ENCODE measurements at regions not wholly inside any gene's neighbourhood (a gene's known extent, or its start where the extent isn't known, plus 50 kb on each side); places are given as distances from the start of the nearest gene placed in this dataset.
A peak's percentile ranks its signal among the peaks of the same experiment; 100 is the strongest.

DNA sequence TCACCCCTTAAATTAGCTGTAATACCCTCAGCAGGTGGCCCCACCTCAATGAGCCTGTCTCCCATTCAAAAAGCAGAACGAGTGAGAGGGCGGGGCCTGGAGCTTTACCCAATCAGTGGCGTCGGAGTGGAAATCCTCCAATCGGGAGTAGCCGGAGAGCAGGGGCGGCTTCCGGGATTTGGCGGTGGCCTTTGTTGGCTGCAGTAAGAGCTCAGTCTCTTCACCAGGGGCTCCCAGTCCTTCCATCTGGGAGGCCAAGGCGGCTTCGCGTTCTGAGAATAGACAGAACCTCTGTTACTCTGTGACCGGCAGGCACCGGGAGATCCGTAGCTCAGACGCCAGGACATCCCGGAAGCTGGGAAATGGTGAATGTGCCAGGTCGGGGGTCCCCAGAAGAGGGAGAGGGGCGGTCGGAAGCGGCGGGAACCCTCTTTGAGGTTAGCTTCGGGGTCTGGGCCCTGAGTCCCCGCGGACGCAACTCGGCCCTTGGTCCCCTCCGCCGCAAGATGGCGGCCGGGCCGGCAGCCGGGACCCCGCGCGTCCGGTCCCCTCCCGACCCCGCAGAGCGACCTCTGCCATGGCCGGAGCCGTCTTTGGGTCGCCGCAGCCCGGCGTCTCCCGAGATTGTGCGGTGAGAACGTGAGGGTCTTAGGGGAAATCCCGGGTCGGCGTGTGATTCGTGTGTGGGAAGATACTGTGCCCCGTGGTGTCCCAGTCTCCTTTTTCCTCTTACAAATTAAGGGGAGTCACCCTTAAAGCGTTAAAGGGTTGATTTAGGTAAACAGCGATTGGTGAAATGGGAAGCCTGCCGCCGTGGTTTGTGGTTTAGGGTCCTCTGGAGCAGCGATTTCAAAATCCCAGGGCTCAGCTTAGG, 160.3 kb upstream of the ZNF267 start:
- H3F3A ChIP-seq (ENCODE audit: low read length, unreplicated experiment) = no peaks in the 10 kb centered on the region
- H3K27ac ChIP-seq (ENCODE audit: low read length) = peak overlapping the region; percentile 23; the same call in 1 of the 2 replicates
- H3K9me2 ChIP-seq (replicated peaks; ENCODE audit: low read length) = no peaks in the 10 kb centered on the region
- H2AFZ ChIP-seq (ENCODE audit: low read length) = peak overlapping the region; percentile 93
- H3K4me2 ChIP-seq (ENCODE audit: low read length) = peak overlapping the region; percentile 97
- no peaks in the 10 kb centered on the region for H3K9me3 ChIP-seq (ENCODE audit: low read length)
- peaks cover 26% of the 10 kb centered on the region for H3K79me2 ChIP-seq (ENCODE audit: low read length)
- DNase-seq (peak; percentile 90), ATAC-seq (peak; percentile 90)
- TF ChIP-seq EZH2 (IDR thresholded peaks at IDR 0.05; ENCODE audit: low read length, unreplicated experiment) (no peak), EZH2phosphoT487 (IDR thresholded peaks at IDR 0.05; ENCODE audit: borderline replicate concordance, low read length) (no peak)
- TF ChIP-seq, protein P1, sequence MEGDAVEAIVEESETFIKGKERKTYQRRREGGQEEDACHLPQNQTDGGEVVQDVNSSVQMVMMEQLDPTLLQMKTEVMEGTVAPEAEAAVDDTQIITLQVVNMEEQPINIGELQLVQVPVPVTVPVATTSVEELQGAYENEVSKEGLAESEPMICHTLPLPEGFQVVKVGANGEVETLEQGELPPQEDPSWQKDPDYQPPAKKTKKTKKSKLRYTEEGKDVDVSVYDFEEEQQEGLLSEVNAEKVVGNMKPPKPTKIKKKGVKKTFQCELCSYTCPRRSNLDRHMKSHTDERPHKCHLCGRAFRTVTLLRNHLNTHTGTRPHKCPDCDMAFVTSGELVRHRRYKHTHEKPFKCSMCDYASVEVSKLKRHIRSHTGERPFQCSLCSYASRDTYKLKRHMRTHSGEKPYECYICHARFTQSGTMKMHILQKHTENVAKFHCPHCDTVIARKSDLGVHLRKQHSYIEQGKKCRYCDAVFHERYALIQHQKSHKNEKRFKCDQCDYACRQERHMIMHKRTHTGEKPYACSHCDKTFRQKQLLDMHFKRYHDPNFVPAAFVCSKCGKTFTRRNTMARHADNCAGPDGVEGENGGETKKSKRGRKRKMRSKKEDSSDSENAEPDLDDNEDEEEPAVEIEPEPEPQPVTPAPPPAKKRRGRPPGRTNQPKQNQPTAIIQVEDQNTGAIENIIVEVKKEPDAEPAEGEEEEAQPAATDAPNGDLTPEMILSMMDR (conservative IDR thresholded peaks at IDR 0.05; ENCODE audit: low read depth, low read length) = no peak
- H3K4me3 ChIP-seq (ENCODE audit: low read length) = peak overlapping the region; percentile 93
- ChIA-PET POLR2A (ENCODE audit: unreplicated experiment) (interaction anchor here (0.5 kb wide), 1 partner anchor 231 kb away, joined by 3 read pairs; the partner anchor contains the start of gene SLC5A2), CTCF (no interaction called here)
- intact Hi-C loops (cut with micrococcal nuclease) = loop anchor here (10.0 kb wide), 1 partner anchor 151 kb away; no protein-coding TSS in a partner anchor
- no peaks in the 10 kb centered on the region for H3K27me3 ChIP-seq (ENCODE audit: low read length)
- peaks cover 7% of the 10 kb centered on the region for H3K36me3 ChIP-seq (ENCODE audit: low read depth, low read length)
- H3K9ac ChIP-seq (ENCODE audit: low read length) = peak overlapping the region; percentile 94
- no peaks in the 10 kb centered on the region for H4K20me1 ChIP-seq (ENCODE audit: low read length)
- peaks cover 10% of the 10 kb centered on the region; the same call in 1 of the 2 replicates for H3K4me1 ChIP-seq (ENCODE audit: insufficient read depth, low read length)
- BruUV-seq (replicated peaks) = no TSS peak

- no peak for DNase-seq
- peak overlapping the region; percentile 93 for H2AFZ ChIP-seq (ENCODE audit: low read length)
- ATAC-seq = no peak; the same call in 1 of the 2 replicates
- POLR2A ChIA-PET (ENCODE audit: unreplicated experiment) = no interaction called here
- H3K4me2 ChIP-seq (ENCODE audit: low read length) = peak overlapping the region; percentile 97
- intact Hi-C loops (cut with micrococcal nuclease) = loop anchor here (10.0 kb wide), 1 partner anchor 151 kb away; no protein-coding TSS in a partner anchor
- H3K79me2 ChIP-seq (ENCODE audit: low read length) = peaks cover 26% of the 10 kb centered on the region
- H3K27ac ChIP-seq (ENCODE audit: low read length) = no peak overlapping the region
- H3K9me3 ChIP-seq (ENCODE audit: low read length) = no peaks in the 10 kb centered on the region
- H3K27me3 ChIP-seq (ENCODE audit: low read length) = no peaks in the 10 kb centered on the region
- H3K4me3 ChIP-seq (ENCODE audit: low read length) = peak overlapping the region; percentile 93
- peak overlapping the region; percentile 94 for H3K9ac ChIP-seq (ENCODE audit: low read length)
- no peaks in the 10 kb centered on the region for H3F3A ChIP-seq (ENCODE audit: low read length, unreplicated experiment)
- H3K36me3 ChIP-seq (ENCODE audit: low read depth, low read length) = peaks cover 7% of the 10 kb centered on the region
- CTCF ChIA-PET = no interaction called here
- peaks cover 10% of the 10 kb centered on the region; the same call in 1 of the 2 replicates for H3K4me1 ChIP-seq (ENCODE audit: insufficient read depth, low read length)
- H4K20me1 ChIP-seq (ENCODE audit: low read length) = no peaks in the 10 kb centered on the region
- TF ChIP-seq, protein P1 (conservative IDR thresholded peaks at IDR 0.05; ENCODE audit: low read depth, low read length) = peak; percentile 48
- no peak for TF ChIP-seq EZH2 (IDR thresholded peaks at IDR 0.05; ENCODE audit: low read length, unreplicated experiment)
- BruUV-seq (replicated peaks) = TSS peak; percentile 45
- H3K9me2 ChIP-seq (replicated peaks; ENCODE audit: low read length) = no peaks in the 10 kb centered on the region
Observed at GRCh38 chr16:31713945-31714902, 159.4 kb upstream of the ZNF267 start.
